Vagina (tissue), 2 donors: ENCODE measurements at regions not wholly inside any gene's neighbourhood (a gene's known extent, or its start where the extent isn't known, plus 50 kb on each side); places are given as distances from the start of the nearest gene placed in this dataset.

Source experiments
- DNase-seq, 2 donors: peaks; one replicate each; pipeline ENCODE4 v3.0.0-alpha.2; 2017; ENCODE audit errors: extremely low spot score in 2 of 2
- H3K27ac ChIP-seq: fragments of 200-600 bp; sonication (generic); one replicate; pipeline ENCODE4 v1.5.1; 2019
- H3K27me3 ChIP-seq: fragments of 200-600 bp; sonication (generic); one replicate; pipeline ENCODE4 v1.5.1; 2019
- H3K36me3 ChIP-seq, 2 donors: fragments of 200-600 bp; sonication (generic); one replicate each; pipeline ENCODE4 v1.5.1; 2017 to 2019
- H3K4me1 ChIP-seq: fragments of 200-600 bp; sonication (generic); one replicate; pipeline ENCODE4 v1.5.1; 2019
- H3K4me3 ChIP-seq, 2 donors: fragments of 200-600 bp; sonication (generic); 1 replicate in 1 of 2; 2 replicates in 1 of 2; pipeline ENCODE4 v1.5.1; 2016 to 2019
- H3K9me3 ChIP-seq: fragments of 200-600 bp; sonication (generic); one replicate; pipeline ENCODE4 v1.5.1; 2019
- POLR2A ChIP-seq, 2 donors: fragments of 450-650 bp; IDR thresholded peaks; one replicate each; pipeline ENCODE4 v1.6.1; 2017; ENCODE audit warnings: antibody characterized with exemption in 2 of 2, mild to moderate bottlenecking in 2 of 2, moderate library complexity in 2 of 2
- POLR2AphosphoS5 ChIP-seq, 2 donors: sonication (generic); formaldehyde crosslinking; IDR thresholded peaks; one replicate each; pipeline ENCODE4 v1.9.0; 2017; ENCODE audit warnings: antibody characterized with exemption in 2 of 2, mild to moderate bottlenecking in 2 of 2, low read depth in 1 of 2; ENCODE audit not compliant: insufficient read depth in 1 of 2
- intact Hi-C: fragments of 100-400 bp; cut with DNase I; formaldehyde crosslinking; loops from one replicate; pipeline ENCODE4 v1.15.1; 2023
- TF ChIP-seq, protein P1 (sequence below), 3 experiments: fragments of 450-650 bp in 2 of 3; fragments of 200-600 bp in 1 of 3; sonication (generic) in 1 of 3; IDR thresholded peaks; one replicate each; pipeline ENCODE4 v1.5.1; 2017 to 2019; ENCODE audit warnings: antibody characterized with exemption in 3 of 3, mild to moderate bottlenecking in 2 of 3, moderate library complexity in 2 of 3

DNA sequence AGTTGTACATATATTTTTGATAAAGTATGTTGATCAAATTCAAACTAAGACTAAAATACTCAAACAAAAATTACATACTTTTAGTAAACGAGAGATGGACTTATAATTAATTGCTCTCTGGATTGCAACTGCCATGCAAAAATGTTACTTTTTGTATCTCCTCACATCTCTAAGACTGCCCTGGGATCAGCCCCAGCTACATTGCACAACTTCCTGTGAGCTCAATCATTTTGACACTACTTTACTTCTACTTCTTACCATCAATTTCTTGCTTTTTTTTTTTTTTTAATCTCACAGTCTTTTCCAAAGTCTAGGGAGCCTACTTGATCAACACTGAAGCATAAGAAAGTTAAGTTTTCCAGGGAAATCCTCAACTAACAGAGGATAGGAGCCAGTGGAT lies 506.0 kb upstream of the CDH10 start:
- intact Hi-C loops: no loop called here

DNA sequence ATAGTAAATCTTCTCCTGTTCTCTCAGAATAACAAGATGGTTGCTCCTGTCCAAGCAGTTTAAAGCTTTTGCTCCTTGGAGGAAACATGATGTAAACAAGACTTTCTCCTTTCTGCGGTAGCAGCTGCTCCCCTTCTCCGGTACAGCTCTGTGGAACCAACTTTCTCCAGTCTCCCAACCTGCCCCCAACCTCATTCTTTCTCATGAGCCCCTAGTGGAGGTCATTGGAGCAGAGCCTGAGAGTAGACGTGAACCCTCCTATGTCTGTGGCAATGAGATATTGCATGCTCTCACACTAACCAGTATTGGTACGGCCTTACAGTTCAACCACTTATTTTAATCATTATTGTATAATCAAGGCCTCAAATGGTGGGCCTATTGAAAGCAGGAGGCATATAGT lies 483.8 kb upstream of the CDH10 start:
- Histone ChIP-seq H3K27me3 (no peaks in the 10 kb centered on the region), H3K9me3 (no peaks in the 10 kb centered on the region), H3K27ac (no peak overlapping the region), H3K4me1 (no peaks in the 10 kb centered on the region), H3K36me3 (no peaks in the 10 kb centered on the region), H3K4me3 (no peak overlapping the region)
- no peak for DNase-seq
- TF ChIP-seq, protein P1, sequence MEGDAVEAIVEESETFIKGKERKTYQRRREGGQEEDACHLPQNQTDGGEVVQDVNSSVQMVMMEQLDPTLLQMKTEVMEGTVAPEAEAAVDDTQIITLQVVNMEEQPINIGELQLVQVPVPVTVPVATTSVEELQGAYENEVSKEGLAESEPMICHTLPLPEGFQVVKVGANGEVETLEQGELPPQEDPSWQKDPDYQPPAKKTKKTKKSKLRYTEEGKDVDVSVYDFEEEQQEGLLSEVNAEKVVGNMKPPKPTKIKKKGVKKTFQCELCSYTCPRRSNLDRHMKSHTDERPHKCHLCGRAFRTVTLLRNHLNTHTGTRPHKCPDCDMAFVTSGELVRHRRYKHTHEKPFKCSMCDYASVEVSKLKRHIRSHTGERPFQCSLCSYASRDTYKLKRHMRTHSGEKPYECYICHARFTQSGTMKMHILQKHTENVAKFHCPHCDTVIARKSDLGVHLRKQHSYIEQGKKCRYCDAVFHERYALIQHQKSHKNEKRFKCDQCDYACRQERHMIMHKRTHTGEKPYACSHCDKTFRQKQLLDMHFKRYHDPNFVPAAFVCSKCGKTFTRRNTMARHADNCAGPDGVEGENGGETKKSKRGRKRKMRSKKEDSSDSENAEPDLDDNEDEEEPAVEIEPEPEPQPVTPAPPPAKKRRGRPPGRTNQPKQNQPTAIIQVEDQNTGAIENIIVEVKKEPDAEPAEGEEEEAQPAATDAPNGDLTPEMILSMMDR (IDR thresholded peaks at IDR 0.05): no peak
- TF ChIP-seq POLR2AphosphoS5 (IDR thresholded peaks at IDR 0.05; ENCODE audit: insufficient read depth in 1 of 2, low read depth in 1 of 2) (no peak), POLR2A (IDR thresholded peaks at IDR 0.05) (no peak)
- intact Hi-C loops: no loop called here

More for the DNA sequence above, 506.0 kb upstream of the CDH10 start:
- Histone ChIP-seq H3K4me3 (no peak overlapping the region), H3K4me1 (no peaks in the 10 kb centered on the region), H3K9me3 (no peaks in the 10 kb centered on the region), H3K27me3 (no peaks in the 10 kb centered on the region), H3K27ac (no peak overlapping the region), H3K36me3 (no peaks in the 10 kb centered on the region)
- TF ChIP-seq POLR2A (IDR thresholded peaks at IDR 0.05): no peak
- no peak for TF ChIP-seq POLR2AphosphoS5 (IDR thresholded peaks at IDR 0.05; ENCODE audit: insufficient read depth in 1 of 2, low read depth in 1 of 2)
- TF ChIP-seq, protein P1 (IDR thresholded peaks at IDR 0.05): no peak
- DNase-seq: no peak

DNA sequence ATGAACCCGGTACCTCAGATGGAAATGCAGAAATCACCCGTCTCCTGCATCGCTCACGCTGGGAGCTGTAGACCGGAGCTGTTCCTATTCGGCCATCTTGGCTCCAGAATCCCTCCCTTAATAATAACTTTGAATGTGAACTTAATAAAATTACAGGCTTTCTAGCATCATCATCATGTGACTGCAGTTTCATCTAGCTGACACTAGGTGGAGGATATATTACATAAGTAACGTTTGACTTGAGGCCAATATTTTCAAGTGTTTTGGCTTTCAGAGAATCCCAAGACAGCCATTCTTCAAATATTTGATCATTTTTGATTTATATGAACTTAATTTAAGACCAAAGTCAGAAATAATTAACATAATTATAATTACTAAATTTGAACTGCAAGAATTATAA lies 474.9 kb upstream of the CDH10 start:
- DNase-seq: no peak
- no peak for TF ChIP-seq POLR2AphosphoS5 (IDR thresholded peaks at IDR 0.05; ENCODE audit: insufficient read depth in 1 of 2, low read depth in 1 of 2)
- TF ChIP-seq, protein P1 (IDR thresholded peaks at IDR 0.05): no peak
- TF ChIP-seq POLR2A (IDR thresholded peaks at IDR 0.05): no peak
- intact Hi-C loops: no loop called here
- H3K36me3 ChIP-seq: no peaks in the 10 kb centered on the region
- H3K4me1 ChIP-seq: no peaks in the 10 kb centered on the region
- no peaks in the 10 kb centered on the region for H3K9me3 ChIP-seq
- no peak overlapping the region for H3K27ac ChIP-seq
- no peaks in the 10 kb centered on the region for H3K27me3 ChIP-seq
- H3K4me3 ChIP-seq: no peak overlapping the region

DNA sequence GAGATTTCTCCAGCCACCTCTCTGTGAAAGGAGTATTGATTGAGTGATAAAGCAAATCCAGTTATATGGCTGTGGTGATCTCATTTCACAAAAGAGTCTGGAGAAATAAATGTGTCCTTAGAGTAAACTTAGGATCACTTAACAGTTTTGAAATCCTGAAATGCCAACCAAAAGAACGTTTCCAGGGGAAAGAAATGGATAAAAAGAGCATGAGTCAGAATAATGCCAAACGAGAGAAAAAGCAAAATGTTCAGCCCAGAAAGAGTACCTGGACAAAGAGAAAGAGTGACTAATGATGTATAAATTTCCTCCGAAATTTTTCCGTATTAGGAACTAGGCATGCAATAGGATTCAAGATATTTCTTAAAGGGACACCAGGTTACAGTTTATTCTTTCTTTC lies 463.1 kb upstream of the CDH10 start:
- DNase-seq: no peak
- H3K36me3 ChIP-seq: no peaks in the 10 kb centered on the region
- no peak overlapping the region for H3K4me3 ChIP-seq
- intact Hi-C loops: no loop called here
- no peaks in the 10 kb centered on the region for H3K4me1 ChIP-seq
- no peak overlapping the region for H3K27ac ChIP-seq
- no peak for TF ChIP-seq POLR2A (IDR thresholded peaks at IDR 0.05)
- no peak for TF ChIP-seq POLR2AphosphoS5 (IDR thresholded peaks at IDR 0.05; ENCODE audit: insufficient read depth in 1 of 2, low read depth in 1 of 2)
- TF ChIP-seq, protein P1 (IDR thresholded peaks at IDR 0.05): no peak
- H3K9me3 ChIP-seq: no peaks in the 10 kb centered on the region
- H3K27me3 ChIP-seq: no peaks in the 10 kb centered on the region

DNA sequence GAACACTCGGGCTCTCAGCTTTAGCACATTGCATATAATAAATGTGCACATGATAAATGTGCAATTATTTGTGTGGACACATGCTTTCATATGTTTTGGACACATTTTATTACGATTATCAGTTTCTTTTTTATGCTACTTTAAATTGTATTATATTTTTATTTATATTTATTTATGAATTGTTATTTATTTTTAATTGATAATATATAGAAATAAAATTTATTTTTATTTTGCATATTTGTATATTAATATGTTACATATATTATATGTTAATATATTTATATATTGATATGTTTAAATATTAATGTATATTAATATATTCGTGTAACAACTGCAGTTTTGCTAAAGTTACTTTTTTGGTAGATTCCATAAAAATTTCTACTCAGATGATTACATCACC lies 454.8 kb upstream of the CDH10 start:
- intact Hi-C loops: no loop called here
- no peak overlapping the region for H3K4me3 ChIP-seq
- H3K27ac ChIP-seq: no peak overlapping the region
- H3K4me1 ChIP-seq: no peaks in the 10 kb centered on the region
- H3K27me3 ChIP-seq: no peaks in the 10 kb centered on the region
- no peak for DNase-seq
- no peaks in the 10 kb centered on the region for H3K9me3 ChIP-seq
- H3K36me3 ChIP-seq: no peaks in the 10 kb centered on the region
- TF ChIP-seq POLR2AphosphoS5 (IDR thresholded peaks at IDR 0.05; ENCODE audit: insufficient read depth in 1 of 2, low read depth in 1 of 2) (no peak), POLR2A (IDR thresholded peaks at IDR 0.05) (no peak)
- TF ChIP-seq, protein P1 (IDR thresholded peaks at IDR 0.05): no peak
